Amygdala (tissue), 56 donors: ENCODE measurements at regions not wholly inside any gene's neighbourhood (a gene's known extent, or its start where the extent isn't known, plus 50 kb on each side); places are given as distances from the start of the nearest gene placed in this dataset.
"Not testable (repeated sequence)": the region's sequence is repeated elsewhere in the genome, so short reads cannot be mapped to it uniquely, and the experiment has no call there.

Source experiments
- DNase-seq, 56 donors: peaks; one replicate each; lab custom pipeline; 2025; lab: John Stamatoyannopoulos, UW

DNA sequence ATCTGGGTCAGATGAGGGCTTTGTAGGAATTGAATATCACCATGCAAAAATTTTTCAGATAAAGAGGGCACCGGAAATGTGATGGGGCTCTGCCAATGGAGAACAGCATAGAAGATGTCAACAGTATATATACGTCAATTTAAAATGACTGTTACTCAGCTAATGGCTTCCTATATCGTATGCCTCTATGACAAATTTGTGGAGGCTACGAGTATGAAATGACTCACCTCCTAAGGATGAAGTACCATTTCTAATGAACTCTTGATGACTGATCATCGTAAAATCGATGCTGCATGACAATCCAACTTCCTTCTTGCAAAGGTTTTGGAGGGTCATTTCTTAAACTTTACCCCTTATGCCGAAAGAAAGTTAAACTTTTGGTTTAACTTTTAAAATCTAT is 450.3 kb upstream of the ZP4 start:
- no peak for DNase-seq

DNA sequence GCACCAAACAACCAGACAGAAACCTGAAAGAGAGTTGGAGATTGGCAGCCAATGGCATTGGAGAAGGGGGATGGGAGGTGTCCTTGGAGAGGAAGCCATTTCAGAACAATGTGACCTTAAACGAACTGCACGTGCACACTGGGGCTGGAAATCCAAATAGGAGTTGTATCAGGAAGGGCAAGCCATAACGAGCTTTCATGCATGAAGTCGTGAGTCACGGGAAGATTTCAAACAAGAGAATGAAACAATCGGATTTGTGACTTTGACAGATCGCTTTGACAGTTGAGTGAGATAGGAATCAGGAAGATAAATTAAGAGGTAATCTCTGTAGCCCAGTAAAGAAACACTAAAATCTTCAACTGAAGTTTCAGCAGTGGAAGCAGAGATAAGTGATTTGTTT is 445.8 kb upstream of the ZP4 start:
- DNase-seq: no peak

DNA sequence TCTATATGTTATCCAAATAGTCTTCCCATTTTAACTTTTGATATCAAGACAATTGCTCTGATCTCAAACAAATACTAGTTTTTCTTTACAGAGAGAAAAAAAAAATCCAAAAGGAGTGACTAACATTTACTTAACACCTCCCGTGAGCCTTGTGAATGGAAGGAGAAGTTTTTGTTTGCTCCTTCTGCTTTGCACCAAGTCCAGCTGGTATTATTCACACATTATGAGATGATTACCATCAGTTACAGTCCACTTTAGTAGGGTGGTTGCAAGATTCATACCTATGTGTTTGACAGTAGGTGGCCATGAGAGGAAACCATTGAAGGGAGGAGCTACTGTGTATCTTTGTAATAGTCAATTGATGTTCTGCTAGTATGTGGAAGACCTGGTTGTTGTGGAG is 443.4 kb upstream of the ZP4 start:
- DNase-seq: no peak

DNA sequence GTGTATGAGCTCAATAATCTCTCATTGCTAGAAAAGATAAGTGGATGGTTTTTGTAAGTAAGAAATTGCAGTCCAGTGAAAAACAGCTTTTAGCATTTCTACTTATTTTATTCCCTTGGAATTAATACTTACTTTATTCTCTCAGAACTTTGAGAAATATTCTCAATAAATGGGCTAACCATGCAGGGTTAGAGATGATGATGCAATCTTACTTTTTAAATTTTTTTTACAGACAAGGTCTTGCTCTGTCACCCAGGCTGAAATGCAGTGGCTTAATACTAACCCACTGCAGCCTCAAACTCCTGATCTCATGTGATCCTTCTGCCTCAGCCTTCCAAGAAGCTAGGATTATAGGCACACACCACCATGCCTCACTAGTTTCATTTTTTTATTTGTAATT is 440.8 kb upstream of the ZP4 start:
- DNase-seq: no peak

DNA sequence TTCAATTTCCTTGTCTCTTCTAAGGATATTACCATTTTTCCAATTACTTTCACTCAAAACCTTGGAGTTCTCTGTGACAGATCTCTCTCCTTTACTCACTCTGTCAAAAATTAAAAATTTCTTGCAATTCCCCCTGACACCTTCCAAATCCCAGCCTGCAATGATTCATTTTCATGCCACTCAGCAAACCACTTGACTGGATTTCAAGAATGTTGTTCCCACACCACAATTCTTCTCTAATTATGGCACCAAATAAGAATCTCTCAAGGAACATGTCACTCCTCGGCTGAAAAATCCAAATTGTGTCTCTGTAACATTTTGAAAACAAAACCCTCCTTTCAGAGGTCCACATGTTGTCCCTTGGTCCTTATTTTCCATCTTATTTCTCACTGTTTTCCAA is 438.9 kb upstream of the ZP4 start:
- no peak for DNase-seq

DNA sequence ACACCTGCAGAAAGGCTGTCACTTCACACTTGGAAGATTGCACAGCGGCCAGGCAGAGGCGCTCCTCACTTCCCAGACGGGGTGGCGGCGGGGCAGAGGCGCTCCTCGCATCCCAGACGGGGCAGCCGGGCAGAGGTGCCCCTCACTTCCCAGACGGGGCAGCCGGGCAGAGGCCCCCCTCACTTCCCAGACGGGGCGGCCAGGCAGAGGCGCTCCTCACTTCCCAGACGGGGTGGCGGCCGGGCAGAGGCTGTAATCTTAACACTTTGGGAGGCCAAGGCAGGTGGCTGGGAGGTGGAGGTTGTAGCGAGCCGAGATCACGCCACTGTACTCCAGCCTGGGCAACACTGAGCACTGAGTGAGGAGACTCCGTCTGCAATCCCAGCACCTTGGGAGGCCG is 436.3 kb upstream of the ZP4 start:
- DNase-seq: not testable (repeated sequence)

DNA sequence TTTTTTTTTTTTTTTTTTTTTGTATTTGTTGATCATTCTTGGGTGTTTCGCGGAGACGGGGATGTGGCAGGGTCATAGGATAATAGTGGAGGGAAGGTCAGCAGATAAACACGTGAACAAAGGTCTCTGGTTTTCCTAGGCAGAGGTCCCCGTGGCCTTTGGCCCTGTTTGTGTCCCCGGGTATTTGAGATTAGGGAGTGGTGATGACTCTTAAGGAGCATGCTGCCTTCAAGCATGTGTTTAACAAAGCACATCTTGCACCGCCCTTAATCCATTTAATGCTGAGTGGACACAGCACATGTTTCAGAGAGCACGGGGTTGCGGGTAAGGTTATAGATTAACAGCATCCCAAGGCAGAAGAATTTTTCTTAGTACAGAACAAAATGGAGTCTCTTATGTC is 435.8 kb upstream of the ZP4 start:
- DNase-seq: not testable (repeated sequence)

DNA sequence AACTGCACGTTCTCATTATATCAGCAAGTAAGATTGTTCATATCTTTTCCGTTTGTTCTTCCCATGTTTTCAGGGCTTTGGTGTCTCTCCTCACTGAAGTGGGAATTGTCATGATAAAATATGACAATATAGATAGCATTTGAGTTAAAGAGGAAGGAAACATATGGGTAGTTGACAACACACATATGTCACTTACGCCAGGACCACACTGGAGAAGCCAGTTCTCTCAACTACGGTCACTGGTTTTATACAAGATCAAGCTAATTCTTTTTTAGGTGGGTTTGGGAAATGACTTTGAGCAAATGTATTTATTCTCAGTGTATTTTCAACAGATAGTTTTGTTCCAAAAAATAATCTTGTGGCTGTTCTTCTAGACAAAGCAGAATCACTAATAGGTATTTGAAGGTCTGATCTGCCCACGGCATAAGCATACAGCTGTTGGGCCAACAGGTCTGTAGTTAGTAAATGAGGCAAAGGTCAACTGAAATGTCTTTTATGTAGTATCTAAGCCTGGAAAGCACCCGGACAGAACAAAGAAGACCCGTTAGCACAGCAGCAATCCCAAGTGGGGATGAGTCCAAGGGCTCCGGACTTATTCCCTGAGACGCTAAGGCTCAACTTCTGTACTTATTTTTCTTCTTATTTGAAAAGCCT is 433.6 kb upstream of the ZP4 start:
- DNase-seq: no peak

DNA sequence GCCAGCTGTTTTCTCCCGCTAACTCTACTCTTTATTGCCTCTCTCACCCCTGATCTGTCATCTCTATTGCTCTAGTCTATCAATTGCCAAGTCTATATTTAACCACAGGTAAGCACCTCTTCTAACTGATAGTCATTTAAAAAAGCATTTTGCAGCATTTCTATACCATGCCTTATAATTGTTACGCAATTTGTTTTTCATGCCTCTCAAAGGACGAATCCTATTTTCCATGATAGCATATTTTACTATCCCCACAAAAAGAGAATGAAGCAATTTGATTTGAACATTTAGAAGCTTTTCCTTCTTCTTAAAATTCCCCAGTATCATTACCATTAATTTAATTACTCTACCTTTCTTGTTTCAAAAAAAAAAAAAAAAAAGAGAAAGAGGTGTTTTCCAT is 432.8 kb upstream of the ZP4 start:
- DNase-seq: no peak

DNA sequence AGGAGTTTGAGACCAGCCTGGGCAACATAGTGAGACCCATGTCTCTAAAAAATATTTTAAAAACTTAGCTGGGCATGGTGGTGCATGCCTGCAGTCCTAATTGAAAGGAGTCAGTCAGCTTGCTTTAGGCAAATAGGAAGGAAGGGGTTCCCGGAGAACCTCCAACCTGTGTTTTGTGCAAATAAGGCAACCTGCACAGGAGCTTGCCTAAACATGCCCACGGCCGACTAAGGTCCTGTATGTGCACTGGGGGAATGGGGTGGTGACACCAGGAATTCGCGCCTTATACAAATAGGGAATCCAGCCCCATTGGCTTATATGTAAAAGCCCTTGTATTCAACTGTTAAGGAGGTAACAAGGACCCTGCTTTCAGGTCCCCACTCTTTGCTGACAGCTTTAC is 429.2 kb upstream of the ZP4 start:
- no peak for DNase-seq

DNA sequence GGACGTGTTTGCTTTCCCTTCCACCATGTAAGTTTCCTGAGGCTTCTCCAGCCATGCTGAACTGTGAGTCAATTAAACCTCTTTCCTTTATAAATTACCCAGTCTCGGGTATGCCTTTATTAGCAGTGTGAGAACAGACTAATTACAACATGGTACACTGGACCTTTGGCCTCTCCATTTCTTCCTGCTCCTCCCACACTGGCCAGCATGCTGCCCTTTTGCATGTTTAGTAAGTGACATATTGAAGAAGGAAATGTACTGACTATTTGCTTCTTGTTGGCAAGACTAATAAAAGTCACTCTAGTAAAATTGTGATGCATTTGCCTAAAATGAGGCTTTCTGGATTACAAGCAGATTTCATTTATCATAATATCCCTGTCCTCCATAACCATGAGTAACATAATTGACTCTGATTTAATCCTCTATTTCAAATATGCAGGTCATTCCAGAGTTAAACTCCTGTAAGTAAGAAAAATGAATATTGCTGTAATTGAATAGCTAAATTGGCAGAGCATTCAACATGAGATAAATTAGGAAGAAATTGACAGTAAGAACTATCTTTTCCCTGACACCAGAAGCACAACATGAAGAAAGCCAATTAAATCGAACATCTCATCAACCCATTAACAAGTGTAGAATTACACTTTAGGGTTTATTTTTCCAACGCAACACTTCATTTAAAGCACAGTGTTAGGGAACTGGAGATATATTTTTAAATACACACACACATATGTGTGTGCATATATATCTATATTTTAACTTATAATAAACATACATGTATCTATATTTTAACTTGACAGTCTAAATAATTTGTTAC is 427.8 kb upstream of the ZP4 start:
- DNase-seq: no peak

DNA sequence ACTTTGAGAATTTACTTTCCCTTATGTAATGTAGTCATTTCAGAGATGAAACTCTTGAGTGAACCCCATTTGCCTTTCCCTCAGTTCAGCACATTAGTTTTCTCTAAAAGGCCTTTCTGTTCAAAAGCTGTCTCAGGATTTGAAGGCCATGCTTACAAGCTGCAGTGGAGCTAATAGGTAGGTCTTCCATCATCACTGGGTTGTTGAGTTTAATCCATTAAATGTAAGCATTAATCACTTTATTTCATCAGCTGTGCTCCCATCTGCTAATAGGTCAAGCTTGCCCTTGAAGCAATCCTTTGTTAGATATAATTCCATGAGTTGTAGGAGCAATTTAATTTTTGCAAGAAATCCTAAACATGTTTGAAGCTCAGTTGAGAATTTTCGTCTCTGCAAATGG is 422.2 kb upstream of the ZP4 start:
- DNase-seq: no peak

DNA sequence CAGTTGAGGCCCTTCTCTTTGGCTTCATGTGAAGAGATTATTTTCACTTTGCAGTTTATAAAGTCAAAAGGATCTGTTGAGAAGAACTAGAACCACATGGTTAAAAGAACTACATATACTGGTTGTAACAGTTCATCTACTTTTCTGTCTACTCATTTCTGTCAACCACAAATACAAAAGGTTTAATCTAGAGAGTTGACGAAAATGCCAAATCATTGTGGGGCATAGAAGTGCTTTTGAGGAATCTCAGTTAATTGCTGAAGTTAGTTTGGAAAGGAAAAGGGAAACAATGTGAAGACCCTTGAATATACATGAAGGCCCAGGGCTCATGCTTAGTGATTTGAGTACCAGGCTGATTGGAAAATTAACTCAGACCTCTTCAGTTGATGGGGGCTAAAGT is 415.7 kb upstream of the ZP4 start:
- DNase-seq: no peak

DNA sequence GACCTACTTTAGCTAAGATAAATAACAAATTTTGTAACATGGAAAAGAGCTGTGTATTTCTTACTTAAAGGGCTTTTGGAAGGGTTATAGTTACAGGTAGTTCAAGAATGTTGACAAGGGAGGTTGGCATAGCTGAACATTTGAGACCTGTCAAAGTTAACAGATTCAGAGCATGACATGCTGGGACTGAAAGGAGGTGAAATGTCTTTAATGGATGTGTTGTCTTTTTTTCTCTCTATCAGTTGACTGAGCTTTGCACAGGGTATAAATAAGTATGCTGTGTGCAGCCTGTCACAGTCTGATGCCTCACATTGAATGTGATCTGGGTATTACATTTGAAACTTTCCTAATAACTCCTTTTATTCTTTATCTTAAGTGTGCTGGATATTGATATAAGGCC is 411.9 kb upstream of the ZP4 start:
- DNase-seq: no peak

DNA sequence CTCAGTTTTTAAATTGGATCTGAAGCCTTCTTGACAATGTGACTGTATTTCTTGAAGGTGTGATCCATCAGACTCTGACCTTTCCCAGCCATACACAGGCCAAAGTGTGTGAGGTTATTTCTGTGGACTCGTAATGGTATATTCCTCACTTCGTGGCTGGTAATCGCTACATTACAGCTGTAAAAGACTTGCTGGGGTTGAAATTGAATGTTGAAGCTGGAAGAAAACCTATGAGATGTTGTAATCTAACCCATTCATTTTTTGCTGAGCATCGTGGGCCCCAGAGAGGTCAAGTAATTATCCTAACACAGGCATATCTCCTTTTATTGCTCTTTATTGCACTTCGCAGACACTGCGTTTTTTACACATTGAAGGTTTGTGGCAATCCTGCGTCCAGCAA is 405.6 kb upstream of the ZP4 start:
- DNase-seq: no peak

DNA sequence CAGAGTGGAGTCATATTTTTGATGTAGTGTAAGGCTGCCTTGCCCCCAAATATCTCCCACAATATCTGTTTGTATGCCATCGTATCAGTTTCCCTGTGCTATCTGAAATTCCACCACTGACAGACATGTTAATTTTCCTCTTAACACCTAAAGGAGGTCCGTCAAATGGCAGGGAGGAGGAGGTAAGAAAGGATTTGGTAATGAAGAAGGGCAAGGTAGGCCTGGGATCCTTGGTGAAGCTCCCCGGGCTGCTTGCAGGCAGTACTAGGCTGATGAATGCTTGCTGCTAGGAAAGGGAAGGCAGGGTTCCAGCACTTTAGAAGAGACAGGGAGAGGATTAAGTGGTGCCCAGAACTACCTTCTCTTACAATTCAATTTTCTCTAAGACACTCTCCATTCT is 402.4 kb upstream of the ZP4 start:
- no peak for DNase-seq

DNA sequence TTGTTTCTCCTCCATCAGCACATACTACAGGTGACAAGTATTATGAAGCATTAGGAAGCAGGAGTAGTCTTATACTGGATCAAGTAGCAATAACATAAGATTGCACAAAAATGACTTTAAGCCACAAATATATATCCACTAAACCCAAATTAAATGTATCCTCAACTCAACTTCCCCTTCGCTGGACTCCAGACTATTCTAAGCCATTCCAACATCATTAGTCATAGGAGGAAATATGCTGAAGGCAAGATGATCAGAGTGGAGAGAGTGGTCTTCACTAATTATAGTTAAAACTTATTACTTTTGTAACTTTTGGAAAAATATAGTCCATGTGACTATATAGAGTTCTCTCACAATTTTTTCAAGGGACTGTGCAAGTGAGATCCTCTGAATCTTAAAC is 390.7 kb upstream of the ZP4 start:
- DNase-seq: no peak

DNA sequence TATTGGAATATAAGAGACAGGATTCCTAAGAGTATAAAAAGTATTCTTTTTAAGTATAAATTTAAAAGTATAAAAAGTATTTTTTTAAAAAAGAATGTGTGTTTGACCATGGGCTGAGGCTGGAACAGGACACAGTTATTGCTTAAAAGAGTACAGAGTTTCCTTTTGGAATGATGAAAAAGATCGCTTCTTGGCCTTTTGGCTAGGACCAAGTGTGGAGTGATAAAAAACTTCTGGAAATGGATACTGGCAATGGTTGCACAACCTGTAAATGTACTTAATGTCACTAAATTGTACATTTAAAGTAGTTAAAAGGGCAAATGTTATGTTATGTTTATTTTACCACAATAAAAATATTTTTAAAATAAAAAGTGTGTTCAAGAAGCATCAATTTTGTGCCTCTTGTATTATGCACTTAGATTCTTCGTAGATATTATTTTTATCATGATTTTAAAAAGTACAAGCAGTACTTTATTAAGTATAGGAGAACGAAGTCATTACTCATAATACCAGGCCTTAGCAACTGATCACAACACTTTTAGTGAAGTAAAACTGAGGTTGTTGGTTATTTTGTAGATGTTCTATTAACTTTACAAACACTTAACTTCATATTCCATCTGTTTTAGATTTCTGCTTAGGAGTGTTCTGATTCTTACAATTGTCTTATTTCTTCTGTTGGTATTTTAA is 389.1 kb upstream of the ZP4 start:
- no peak for DNase-seq

DNA sequence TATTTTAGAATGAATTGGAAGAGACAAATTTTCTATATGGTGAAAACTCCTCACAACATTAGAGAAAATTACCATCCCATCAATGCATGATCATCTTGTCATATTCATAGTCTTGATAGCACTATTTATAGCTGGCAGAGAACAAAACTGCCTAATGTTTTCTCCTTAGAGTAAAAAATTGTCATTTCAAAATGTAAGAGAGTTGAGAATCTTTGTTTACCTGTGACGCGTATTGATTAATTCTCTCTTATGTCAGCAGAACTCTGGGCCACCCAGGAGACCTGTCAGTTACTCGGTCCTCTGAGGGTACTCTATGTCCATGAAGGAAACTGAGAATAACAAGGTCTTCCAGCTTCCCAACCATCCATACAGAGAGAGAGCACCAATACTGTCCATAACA is 381.4 kb upstream of the ZP4 start:
- no peak for DNase-seq

DNA sequence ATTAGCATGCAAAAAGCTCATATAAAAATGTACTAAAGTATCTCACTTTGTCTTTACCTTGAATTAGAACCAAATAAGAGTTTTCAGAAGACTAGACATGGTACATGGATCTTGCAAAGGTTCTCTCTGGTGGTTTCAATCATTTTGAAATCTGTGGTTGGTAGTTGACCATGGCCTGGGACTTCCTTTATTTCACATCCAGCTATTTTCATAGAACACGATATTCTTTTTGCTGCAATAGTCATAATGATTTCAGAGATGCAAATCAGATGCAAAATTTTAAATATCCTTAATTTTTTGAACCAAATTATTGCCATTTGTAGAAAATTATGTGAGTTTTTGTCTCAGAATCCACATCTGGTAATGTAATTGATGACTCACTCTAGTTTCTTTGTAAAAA is 375.1 kb upstream of the ZP4 start:
- no peak for DNase-seq

DNA sequence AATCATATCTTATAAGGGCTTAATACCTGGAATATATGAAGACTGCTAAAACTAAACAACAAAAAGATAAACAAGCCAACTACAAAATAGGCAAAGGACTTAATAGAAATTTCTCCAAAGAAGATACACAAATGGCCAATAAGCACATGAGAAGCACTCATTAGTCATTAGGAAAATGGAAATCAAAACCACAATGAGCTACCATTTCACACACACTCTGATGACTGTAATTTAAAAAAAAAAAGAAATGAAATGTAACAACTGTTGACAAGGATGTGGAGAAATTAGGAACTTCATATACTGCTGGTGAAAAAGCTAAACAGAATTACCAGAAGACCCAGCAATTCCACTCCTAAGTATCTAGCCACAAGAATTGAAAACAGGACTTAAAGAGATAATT is 374.2 kb upstream of the ZP4 start:
- DNase-seq: no peak

DNA sequence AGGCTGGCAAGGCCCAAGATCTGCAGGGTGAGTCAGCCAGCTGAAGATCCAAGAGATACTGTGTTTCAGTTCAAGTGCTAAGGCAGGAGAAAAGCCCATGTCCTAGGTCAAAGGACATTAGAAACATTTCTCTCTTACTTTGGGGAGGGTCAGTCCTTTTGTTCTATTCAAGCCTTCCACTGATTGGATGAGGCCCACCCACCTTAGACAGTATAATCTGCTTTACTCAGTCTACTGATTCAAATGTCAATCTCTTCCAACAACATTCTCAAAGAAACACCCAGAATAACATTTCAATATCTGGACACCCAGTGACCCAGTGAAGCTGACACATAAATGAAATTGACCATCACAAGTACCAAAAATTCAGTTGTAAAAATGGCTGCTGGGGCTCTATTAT is 367.8 kb upstream of the ZP4 start:
- no peak for DNase-seq
